Activated CD4-positive, alpha-beta T cell treated with anti-CD3 and anti-CD28 coated beads, Interleukin-2, amount 50 U/mL, for 24 hours (primary cell): ENCODE measurements at regions not wholly inside any gene's neighbourhood (a gene's known extent, or its start where the extent isn't known, plus 50 kb on each side); places are given as distances from the start of the nearest gene placed in this dataset.

Source experiments
- DNase-seq, 2 donors: peaks; one replicate each; pipeline ENCODE4 v3.0.0-alpha.2; 2020; ENCODE audit warnings: low read depth in 1 of 2, low spot score in 1 of 2

GRCh38 chr13:24107955-24108614 lies 52.4 kb upstream of the SPATA13 start:
- DNase-seq = no peak

GRCh38 chr13:24108615-24108965 lies 51.9 kb upstream of the SPATA13 start:
- DNase-seq = no peak

GRCh38 chr13:24110011-24110410 lies 50.5 kb upstream of the SPATA13 start:
- no peak for DNase-seq
